Endodermal cell (in vitro differentiated cells): ENCODE measurements at regions not wholly inside any gene's neighbourhood (a gene's known extent, or its start where the extent isn't known, plus 50 kb on each side); places are given as distances from the start of the nearest gene placed in this dataset.

Experiments
- DNase-seq: peaks from one replicate; pipeline ENCODE4 v3.0.0-alpha.2; 2017
- H3K27ac ChIP-seq: 2 replicates; pipeline ENCODE4 v1.5.1; 2013; ENCODE audit warnings: mild to moderate bottlenecking, low read depth, low read length, moderate library complexity
- H3K27me3 ChIP-seq: 2 replicates; pipeline ENCODE4 v1.6.1; 2013; ENCODE audit warnings: mild to moderate bottlenecking, low read length, moderate library complexity; ENCODE audit not compliant: insufficient read depth, control insufficient read depth, poor library complexity, severe bottlenecking
- H3K36me3 ChIP-seq: 2 replicates; pipeline ENCODE4 v1.7.0; 2013; ENCODE audit warnings: mild to moderate bottlenecking, low read length, moderate library complexity; ENCODE audit not compliant: control insufficient read depth, insufficient read depth
- H3K4me1 ChIP-seq: one replicate; pipeline ENCODE4 v1.7.0; 2013; ENCODE audit warnings: low read length; ENCODE audit not compliant: control insufficient read depth, insufficient read depth
- H3K4me3 ChIP-seq: 2 replicates; pipeline ENCODE4 v1.5.1; 2013; ENCODE audit warnings: mild to moderate bottlenecking, low read length, moderate library complexity
- H3K9ac ChIP-seq: 2 replicates; pipeline ENCODE4 v1.6.1; 2013; ENCODE audit warnings: mild to moderate bottlenecking, low read length, moderate library complexity; ENCODE audit not compliant: poor library complexity, severe bottlenecking; ENCODE audit errors: extremely low read depth
- H3K9me3 ChIP-seq: 2 replicates; pipeline ENCODE4 v1.6.1; 2013; ENCODE audit warnings: mild to moderate bottlenecking, low read length, moderate library complexity; ENCODE audit not compliant: control insufficient read depth
- H3K27ac Mint-ChIP-seq: 2 replicates; pipeline ENCODE4 v1.8.0; 2020; ENCODE audit warnings: mixed read lengths
- H3K27me3 Mint-ChIP-seq: 2 replicates; pipeline ENCODE4 v1.8.0; 2021; ENCODE audit warnings: mild to moderate bottlenecking, mixed read lengths; ENCODE audit not compliant: insufficient read depth
- H3K36me3 Mint-ChIP-seq: 2 replicates; pipeline ENCODE4 v1.8.0; 2020; ENCODE audit warnings: low read depth, mixed read lengths
- H3K4me1 Mint-ChIP-seq: 2 replicates; pipeline ENCODE4 v1.8.0; 2020; ENCODE audit warnings: mixed read lengths
- H3K4me3 Mint-ChIP-seq: 2 replicates; pipeline ENCODE4 v1.8.0; 2020; ENCODE audit warnings: mild to moderate bottlenecking, moderate library complexity, mixed read lengths
- H3K9me3 Mint-ChIP-seq: 2 replicates; pipeline ENCODE4 v1.8.0; 2020; ENCODE audit warnings: mild to moderate bottlenecking, mixed read lengths
- WGBS, 2 experiments: methylation state at CpG; one replicate each; pipeline versions ENCODE4 v1.1.5 to v1.1.7; 2013; ENCODE audit warnings: missing lambda C conversion rate in 2 of 2, mixed read lengths in 1 of 2; ENCODE audit not compliant: insufficient coverage in 1 of 2, insufficient read length in 1 of 2; 5-methylcytosine and 5-hydroxymethylcytosine counted together
- TF ChIP-seq, protein P1 (sequence below): fragments of 200-600 bp; sonication (generic); conservative IDR thresholded peaks from 2 replicates; pipeline ENCODE4 v1.5.0; 2021; ENCODE audit warnings: antibody characterized with exemption, mild to moderate bottlenecking

DNA sequence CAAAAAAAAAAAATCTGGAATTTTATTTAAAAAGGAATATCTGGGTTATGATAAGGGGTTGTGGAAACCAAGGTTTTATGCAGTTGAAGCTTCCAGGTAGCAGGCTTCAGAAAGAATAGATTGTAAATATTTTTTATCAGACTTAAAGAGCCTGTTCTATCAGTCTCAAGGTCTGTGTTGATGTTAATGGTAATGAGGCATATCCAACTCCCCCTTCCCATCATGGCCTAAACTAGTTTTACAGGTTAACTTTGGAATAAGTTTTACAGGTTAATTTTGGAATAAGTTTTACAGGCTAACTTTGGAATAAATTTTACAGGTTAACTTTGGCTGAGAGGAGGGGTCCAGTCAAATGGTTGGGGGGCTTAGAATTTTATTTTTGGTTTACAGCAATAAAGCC is 92.4 kb downstream of the CD24 start:
- Histone ChIP-seq H3K4me1 (peaks cover 13% of the 10 kb centered on the region), H3K36me3 (no peaks in the 10 kb centered on the region), H3K4me3 (no peak overlapping the region), H3K9ac (no peak overlapping the region), H3K9me3 (no peaks in the 10 kb centered on the region), H3K27ac (no peak overlapping the region), H3K27me3 (no peaks in the 10 kb centered on the region)
- H3K27me3 Mint-ChIP-seq: no peaks in the 10 kb centered on the region
- TF ChIP-seq, protein P1, sequence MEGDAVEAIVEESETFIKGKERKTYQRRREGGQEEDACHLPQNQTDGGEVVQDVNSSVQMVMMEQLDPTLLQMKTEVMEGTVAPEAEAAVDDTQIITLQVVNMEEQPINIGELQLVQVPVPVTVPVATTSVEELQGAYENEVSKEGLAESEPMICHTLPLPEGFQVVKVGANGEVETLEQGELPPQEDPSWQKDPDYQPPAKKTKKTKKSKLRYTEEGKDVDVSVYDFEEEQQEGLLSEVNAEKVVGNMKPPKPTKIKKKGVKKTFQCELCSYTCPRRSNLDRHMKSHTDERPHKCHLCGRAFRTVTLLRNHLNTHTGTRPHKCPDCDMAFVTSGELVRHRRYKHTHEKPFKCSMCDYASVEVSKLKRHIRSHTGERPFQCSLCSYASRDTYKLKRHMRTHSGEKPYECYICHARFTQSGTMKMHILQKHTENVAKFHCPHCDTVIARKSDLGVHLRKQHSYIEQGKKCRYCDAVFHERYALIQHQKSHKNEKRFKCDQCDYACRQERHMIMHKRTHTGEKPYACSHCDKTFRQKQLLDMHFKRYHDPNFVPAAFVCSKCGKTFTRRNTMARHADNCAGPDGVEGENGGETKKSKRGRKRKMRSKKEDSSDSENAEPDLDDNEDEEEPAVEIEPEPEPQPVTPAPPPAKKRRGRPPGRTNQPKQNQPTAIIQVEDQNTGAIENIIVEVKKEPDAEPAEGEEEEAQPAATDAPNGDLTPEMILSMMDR: no peak
- no peak for DNase-seq
- H3K9me3 Mint-ChIP-seq: peaks cover 14% of the 10 kb centered on the region
- H3K27ac Mint-ChIP-seq: no peak overlapping the region
- H3K4me1 Mint-ChIP-seq: peaks cover 20% of the 10 kb centered on the region
- H3K36me3 Mint-ChIP-seq: no peaks in the 10 kb centered on the region
- H3K4me3 Mint-ChIP-seq: no peak overlapping the region

DNA sequence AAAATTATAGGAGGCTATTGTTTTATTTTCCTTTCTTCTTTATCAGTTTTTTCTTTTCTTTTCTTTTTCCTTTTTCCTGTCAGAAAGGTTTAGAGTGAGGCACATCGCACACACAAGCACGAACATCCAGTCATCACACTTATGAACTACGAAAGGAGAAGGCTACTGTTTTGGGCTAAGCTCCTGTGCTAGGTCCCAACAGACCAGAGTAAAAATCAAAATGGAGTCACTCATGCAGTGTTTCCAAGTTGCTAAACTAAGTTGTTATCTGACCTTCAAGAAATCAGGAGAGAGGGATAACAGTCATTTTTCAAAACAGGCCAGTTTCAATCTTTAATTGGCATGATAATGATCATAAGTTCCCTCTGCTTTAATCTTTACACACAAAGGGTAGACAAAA is 93.6 kb downstream of the CD24 start:
- H3K4me1 Mint-ChIP-seq: peaks cover 9% of the 10 kb centered on the region
- H3K27me3 ChIP-seq: no peaks in the 10 kb centered on the region
- H3K36me3 ChIP-seq: no peaks in the 10 kb centered on the region
- peaks cover 5% of the 10 kb centered on the region for H3K9me3 ChIP-seq
- DNase-seq: no peak
- no peak overlapping the region for H3K27ac Mint-ChIP-seq
- WGBS, 2 experiments: 89 to 93% methylated on average over 3 of the region's 3 CpGs
- H3K9me3 Mint-ChIP-seq: peaks cover 24% of the 10 kb centered on the region
- no peak overlapping the region for H3K4me3 Mint-ChIP-seq
- no peak overlapping the region for H3K27ac ChIP-seq
- no peak overlapping the region for H3K4me3 ChIP-seq
- TF ChIP-seq, protein P1: no peak
- H3K36me3 Mint-ChIP-seq: peaks cover 4% of the 10 kb centered on the region
- no peaks in the 10 kb centered on the region for H3K27me3 Mint-ChIP-seq
- no peak overlapping the region for H3K9ac ChIP-seq
- peaks cover 5% of the 10 kb centered on the region for H3K4me1 ChIP-seq

DNA sequence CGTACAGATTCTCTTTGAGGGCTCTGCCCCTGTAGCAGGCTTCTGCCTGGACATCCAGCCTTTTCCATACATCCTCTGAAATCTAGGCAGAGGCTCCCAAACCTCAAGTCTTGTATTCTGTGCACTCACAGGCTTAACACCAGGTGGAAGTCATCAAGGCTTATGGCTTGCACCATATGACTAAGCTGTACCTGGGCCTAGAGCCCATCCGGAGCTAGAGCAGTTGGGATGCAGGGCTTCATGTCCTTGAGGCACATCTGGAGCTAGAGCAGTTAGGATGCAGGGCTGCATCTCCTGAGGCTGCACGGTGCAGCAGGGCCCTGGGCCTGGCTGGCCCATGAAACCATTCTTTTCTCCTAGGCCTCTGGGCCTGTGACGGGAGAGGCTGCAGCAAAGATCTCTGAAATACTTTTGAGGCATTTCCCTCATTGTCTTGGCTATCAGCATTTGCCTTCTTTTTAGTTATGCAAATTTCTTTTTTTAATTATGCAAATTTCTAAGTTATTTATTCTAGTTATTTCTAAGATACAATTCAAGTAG is 98.7 kb downstream of the CD24 start:
- Mint-ChIP-seq H3K4me3 (no peak overlapping the region), H3K27ac (no peak overlapping the region), H3K9me3 (peaks cover 44% of the 10 kb centered on the region), H3K27me3 (no peaks in the 10 kb centered on the region), H3K36me3 (peaks cover 4% of the 10 kb centered on the region), H3K4me1 (peaks cover 3% of the 10 kb centered on the region)
- Histone ChIP-seq H3K27me3 (no peaks in the 10 kb centered on the region), H3K4me1 (no peaks in the 10 kb centered on the region), H3K27ac (no peak overlapping the region), H3K9me3 (peaks cover 20% of the 10 kb centered on the region), H3K4me3 (no peak overlapping the region), H3K9ac (no peak overlapping the region), H3K36me3 (no peaks in the 10 kb centered on the region)
- TF ChIP-seq, protein P1: no peak
- 95 to 98% methylated on average over 4 of the region's 4 CpGs for WGBS, 2 experiments
- no peak for DNase-seq
